ENCODE measurements at regions not wholly inside any gene's neighbourhood (a gene's known extent, or its start where the extent isn't known, plus 50 kb on each side); places are given as distances from the start of the nearest gene placed in this dataset.
A peak's percentile ranks its signal among the peaks of the same experiment; 100 is the strongest.

DNA sequence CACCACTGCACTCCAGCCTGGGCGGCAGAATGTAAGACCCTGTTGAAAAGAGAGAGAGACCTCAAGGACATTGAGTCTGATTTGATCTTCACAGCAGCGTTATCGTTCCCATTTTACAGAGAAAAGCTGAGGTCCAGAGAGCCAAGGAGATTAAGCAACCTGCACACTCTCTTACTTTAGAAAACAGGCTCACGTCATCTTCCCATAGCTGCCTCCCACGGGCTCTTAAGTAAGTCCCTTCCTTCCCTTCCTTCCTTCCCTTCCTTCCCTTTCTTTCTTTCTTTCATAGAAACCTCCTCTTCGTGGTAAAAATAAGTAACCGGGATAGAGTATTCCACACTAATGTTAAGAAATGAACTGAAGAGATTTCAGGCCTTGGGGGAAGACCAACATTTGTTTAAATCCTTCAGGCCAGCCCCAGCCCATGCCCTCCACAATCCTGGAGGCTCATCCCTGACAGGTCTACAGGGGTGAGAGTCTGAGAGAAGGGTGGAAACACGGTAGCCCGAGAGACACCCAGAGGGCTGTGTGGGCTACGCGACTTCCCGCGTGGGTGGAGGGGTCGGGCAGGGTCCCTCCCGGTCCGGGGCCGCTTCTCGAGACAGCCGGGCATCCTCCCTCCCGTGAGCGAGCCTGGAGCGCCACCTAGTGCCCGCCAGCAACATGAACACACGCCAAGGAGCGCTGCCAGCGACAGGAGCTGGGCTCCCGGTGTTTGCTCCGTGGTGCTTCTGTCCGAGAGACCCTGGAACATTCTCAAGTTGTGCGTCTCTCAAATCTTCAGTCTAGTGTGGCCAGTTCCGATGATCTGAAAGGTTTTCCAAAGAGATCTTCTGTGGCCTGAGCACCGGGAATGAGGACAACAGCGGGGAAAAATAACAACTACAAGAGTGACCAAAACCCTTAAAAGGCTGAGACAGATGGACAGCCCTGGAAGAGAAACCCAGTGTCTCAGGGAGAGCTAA, 160.3 kb downstream of the INO80D start (continued):
- peak; percentile 74 for TF ChIP-seq ZNF891 (CRISPR knock-in tag; IDR thresholded peaks at IDR 0.05)
- TF ChIP-seq, protein P1, sequence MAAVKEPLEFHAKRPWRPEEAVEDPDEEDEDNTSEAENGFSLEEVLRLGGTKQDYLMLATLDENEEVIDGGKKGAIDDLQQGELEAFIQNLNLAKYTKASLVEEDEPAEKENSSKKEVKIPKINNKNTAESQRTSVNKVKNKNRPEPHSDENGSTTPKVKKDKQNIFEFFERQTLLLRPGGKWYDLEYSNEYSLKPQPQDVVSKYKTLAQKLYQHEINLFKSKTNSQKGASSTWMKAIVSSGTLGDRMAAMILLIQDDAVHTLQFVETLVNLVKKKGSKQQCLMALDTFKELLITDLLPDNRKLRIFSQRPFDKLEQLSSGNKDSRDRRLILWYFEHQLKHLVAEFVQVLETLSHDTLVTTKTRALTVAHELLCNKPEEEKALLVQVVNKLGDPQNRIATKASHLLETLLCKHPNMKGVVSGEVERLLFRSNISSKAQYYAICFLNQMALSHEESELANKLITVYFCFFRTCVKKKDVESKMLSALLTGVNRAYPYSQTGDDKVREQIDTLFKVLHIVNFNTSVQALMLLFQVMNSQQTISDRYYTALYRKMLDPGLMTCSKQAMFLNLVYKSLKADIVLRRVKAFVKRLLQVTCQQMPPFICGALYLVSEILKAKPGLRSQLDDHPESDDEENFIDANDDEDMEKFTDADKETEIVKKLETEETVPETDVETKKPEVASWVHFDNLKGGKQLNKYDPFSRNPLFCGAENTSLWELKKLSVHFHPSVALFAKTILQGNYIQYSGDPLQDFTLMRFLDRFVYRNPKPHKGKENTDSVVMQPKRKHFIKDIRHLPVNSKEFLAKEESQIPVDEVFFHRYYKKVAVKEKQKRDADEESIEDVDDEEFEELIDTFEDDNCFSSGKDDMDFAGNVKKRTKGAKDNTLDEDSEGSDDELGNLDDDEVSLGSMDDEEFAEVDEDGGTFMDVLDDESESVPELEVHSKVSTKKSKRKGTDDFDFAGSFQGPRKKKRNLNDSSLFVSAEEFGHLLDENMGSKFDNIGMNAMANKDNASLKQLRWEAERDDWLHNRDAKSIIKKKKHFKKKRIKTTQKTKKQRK (IDR thresholded peaks at IDR 0.05; ENCODE audit: low read length) = no peak
- TF ChIP-seq SMC3 (IDR thresholded peaks at IDR 0.05; ENCODE audit: low read length) = peak; percentile 53; the same call in 1 of the 2 replicates
- TF ChIP-seq ZNF777 (CRISPR knock-in tag; IDR thresholded peaks at IDR 0.05) = 0 out of 2 replicates have a peak, but pooled peaks have one; percentile 26
- no peak for TF ChIP-seq NFE2 (CRISPR knock-in tag; IDR thresholded peaks at IDR 0.05)
- 0 out of 2 replicates have a peak, but pooled peaks have one; percentile 29 for TF ChIP-seq ZNF724P (CRISPR knock-in tag; IDR thresholded peaks at IDR 0.05; ENCODE audit: borderline replicate concordance)
- no peak for TF ChIP-seq CEBPB (IDR thresholded peaks at IDR 0.05; ENCODE audit: borderline replicate concordance, low read depth, low read length)
- no peak for TF ChIP-seq ZNF101 (CRISPR knock-in tag; IDR thresholded peaks at IDR 0.05; ENCODE audit: borderline replicate concordance, low read depth)
- TF ChIP-seq GFI1 (CRISPR knock-in tag; IDR thresholded peaks at IDR 0.05; ENCODE audit: borderline replicate concordance) = peak; percentile 44; the same call in 1 of the 2 replicates
- TF ChIP-seq ZKSCAN8 (CRISPR knock-in tag; IDR thresholded peaks at IDR 0.05; ENCODE audit: borderline replicate concordance) = no peak
- TF ChIP-seq, protein P2, sequence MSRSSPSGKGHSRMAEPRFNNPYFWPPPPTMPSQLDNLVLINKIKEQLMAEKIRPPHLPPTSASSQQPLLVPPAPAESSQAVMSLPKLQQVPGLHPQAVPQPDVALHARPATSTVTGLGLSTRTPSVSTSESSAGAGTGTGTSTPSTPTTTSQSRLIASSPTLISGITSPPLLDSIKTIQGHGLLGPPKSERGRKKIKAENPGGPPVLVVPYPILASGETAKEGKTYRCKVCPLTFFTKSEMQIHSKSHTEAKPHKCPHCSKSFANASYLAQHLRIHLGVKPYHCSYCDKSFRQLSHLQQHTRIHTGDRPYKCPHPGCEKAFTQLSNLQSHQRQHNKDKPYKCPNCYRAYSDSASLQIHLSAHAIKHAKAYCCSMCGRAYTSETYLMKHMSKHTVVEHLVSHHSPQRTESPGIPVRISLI (CRISPR knock-in tag; IDR thresholded peaks at IDR 0.05; ENCODE audit: borderline replicate concordance) = no peak
- TF ChIP-seq ZNF564 (CRISPR knock-in tag; IDR thresholded peaks at IDR 0.05) = no peak
- TF ChIP-seq ZNF713 (CRISPR knock-in tag; IDR thresholded peaks at IDR 0.05) = no peak
- TF ChIP-seq, protein P3, sequence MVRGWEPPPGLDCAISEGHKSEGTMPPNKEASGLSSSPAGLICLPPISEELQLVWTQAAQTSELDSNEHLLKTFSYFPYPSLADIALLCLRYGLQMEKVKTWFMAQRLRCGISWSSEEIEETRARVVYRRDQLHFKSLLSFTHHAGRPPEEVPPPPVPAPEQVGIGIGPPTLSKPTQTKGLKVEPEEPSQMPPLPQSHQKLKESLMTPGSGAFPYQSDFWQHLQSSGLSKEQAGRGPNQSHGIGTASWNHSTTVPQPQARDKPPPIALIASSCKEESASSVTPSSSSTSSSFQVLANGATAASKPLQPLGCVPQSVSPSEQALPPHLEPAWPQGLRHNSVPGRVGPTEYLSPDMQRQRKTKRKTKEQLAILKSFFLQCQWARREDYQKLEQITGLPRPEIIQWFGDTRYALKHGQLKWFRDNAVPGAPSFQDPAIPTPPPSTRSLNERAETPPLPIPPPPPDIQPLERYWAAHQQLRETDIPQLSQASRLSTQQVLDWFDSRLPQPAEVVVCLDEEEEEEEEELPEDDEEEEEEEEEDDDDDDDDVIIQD (CRISPR knock-in tag; IDR thresholded peaks at IDR 0.05; ENCODE audit: low read depth) = no peak
- no peak for TF ChIP-seq GPN1 (CRISPR knock-in tag; IDR thresholded peaks at IDR 0.05; ENCODE audit: borderline replicate concordance)
- no peak for TF ChIP-seq RBAK (CRISPR knock-in tag; IDR thresholded peaks at IDR 0.05)
- TF ChIP-seq, protein P4, sequence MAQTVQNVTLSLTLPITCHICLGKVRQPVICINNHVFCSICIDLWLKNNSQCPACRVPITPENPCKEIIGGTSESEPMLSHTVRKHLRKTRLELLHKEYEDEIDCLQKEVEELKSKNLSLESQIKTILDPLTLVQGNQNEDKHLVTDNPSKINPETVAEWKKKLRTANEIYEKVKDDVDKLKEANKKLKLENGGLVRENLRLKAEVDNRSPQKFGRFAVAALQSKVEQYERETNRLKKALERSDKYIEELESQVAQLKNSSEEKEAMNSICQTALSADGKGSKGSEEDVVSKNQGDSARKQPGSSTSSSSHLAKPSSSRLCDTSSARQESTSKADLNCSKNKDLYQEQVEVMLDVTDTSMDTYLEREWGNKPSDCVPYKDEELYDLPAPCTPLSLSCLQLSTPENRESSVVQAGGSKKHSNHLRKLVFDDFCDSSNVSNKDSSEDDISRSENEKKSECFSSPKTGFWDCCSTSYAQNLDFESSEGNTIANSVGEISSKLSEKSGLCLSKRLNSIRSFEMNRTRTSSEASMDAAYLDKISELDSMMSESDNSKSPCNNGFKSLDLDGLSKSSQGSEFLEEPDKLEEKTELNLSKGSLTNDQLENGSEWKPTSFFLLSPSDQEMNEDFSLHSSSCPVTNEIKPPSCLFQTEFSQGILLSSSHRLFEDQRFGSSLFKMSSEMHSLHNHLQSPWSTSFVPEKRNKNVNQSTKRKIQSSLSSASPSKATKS (CRISPR knock-in tag; IDR thresholded peaks at IDR 0.05) = no peak
- TF ChIP-seq HNRNPUL1 (IDR thresholded peaks at IDR 0.05; ENCODE audit: low read depth, low read length) = no peak
- TF ChIP-seq HMGA1 (CRISPR knock-in tag; conservative IDR thresholded peaks at IDR 0.05) = no peak
- peak; percentile 78 for TF ChIP-seq SRY (CRISPR knock-in tag; IDR thresholded peaks at IDR 0.05)
- TF ChIP-seq ZMAT3 (CRISPR knock-in tag; conservative IDR thresholded peaks at IDR 0.05) = no peak

All from HepG2 (cell line).